HG03565 (cell line): ENCODE measurements at regions not wholly inside any gene's neighbourhood (a gene's known extent, or its start where the extent isn't known, plus 50 kb on each side); places are given as distances from the start of the nearest gene placed in this dataset.
"Not testable (repeated sequence)": the region's sequence is repeated elsewhere in the genome, so short reads cannot be mapped to it uniquely, and the experiment has no call there.

ENCODE experiments used
- ATAC-seq: cut with Tn5 transposase; IDR thresholded peaks from one replicate; pipeline ENCODE4 v1.9.1; 2021; ENCODE audit warnings: mild to moderate bottlenecking, moderate library complexity; ENCODE audit not compliant: unreplicated experiment

DNA sequence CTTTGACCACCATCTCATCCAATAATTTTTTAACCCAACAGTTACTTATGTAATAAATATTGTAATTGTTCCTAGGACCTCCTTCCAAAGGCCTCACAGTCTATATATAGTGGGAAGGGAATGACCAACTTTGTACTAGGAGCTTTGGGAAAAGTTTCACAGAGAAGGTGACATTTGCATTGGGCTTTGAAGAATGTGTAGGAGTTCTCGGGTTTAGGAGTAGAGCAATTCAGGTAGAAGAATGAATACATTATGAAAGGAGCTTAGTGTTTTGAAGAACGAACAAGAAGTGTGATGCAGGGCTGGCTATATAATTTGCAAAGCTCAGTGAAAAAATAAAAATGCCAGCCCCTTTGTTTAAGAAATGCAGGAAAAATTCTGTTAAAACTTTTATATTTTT, 330.4 kb upstream of the DEPDC1 start:
- no peak for ATAC-seq

GRCh38 chr1:68828013-68828412, 331.1 kb upstream of the DEPDC1 start:
- no peak for ATAC-seq

DNA sequence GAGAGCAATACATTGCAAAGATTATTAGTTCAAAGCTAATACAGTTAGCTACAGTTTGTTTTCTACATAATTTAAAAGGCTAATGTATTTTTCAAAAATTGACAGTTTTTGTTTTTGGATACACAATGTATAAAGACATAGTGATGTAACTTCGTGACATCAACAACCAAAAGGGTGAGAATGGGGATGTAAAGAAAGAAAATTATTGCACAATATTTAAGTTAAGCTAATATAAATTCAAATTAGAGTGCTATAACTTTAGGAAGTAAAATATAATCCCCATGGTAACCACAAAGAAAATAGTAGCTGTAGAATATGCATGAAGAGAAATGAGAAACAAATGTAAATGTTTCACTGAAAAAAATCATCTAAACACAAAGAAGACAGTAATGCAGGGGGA, 334.4 kb upstream of the DEPDC1 start:
- ATAC-seq = no peak

- ATAC-seq = no peak
Measured at GRCh38 chr1:68848017-68848416, 351.1 kb upstream of the DEPDC1 start.

DNA sequence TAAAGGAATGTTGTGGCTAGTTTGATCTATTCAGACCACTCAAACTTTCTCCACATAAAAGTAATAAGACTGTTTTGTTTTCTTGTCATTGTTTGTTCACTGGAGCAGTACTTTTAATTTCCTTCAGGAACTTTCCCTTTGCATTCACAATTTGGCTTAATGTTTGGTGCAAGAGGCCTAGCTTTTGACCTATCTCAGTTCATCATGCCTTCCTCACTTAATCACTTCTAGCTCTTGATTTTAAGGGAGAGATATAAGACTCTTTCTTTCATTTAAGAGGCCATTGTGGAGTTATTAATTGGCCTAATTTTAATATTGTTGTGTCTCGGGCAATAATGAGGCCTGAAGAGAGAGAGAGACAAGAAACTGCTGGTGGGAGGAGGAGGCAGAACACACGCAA, 371.7 kb upstream of the DEPDC1 start:
- no peak for ATAC-seq

DNA sequence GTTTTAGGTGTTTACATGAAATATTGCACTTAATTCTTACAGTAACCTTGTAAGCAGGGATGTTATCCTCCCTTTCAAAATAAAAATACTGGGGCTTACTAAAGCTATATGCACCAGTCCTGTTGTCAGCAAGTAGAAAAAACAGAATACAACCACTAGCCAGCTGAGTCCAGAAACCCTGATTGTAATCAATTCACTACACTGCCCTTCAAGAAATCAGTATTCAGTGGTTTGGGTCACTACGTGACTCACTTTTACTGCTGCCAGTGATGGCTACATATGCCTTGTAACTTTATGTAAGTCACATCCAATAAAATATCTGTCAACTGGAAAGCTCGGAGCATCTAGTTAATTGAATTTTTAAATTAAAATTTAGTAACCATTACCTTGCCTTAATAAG, 376.3 kb upstream of the DEPDC1 start:
- ATAC-seq = no peak

DNA sequence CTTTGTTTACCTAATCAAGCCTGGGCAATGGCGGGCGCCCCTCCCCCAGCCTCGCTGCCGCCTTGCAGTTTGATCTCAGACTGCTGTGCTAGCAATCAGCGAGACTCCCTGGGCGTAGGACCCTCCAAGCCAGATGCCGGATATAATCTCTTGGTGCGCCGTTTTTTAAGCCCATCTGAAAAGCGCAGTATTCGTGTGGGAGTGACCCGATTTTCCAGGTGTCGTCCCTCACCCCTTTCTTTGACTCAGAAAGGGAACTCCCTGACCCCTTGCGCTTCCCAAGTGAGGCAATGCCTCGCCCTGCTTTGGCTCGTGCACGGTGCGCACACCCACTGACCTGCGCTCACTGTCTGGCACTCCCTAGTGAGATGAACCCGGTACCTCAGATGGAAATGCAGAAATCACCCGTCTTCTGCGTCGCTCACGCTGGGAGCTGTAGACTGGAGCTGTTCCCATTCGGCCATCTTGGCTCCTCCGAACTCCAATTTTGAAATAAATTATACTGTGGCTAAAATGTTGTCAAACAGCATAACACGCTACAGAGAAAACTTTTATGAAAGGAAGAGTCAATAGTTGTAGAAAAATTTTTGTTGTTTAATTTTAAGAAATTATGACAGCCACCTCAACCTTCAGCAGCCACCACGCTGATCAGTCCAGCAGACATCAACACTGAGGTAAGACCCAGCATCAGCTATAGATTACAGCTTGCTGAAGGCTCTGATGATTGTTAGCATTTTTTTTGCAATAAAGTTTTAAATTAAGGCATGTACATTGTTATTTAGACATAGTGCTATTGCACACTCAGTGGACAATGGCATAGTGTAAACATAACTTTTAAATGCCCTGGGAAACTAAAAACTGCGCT, 384.7 kb upstream of the DEPDC1 start:
- ATAC-seq = not testable (repeated sequence)

- ATAC-seq = no peak
Measured at GRCh38 chr1:68889471-68889870, 392.6 kb upstream of the DEPDC1 start.

- no peak for ATAC-seq
Measured at GRCh38 chr1:68890736-68891135, 393.9 kb upstream of the DEPDC1 start.

DNA sequence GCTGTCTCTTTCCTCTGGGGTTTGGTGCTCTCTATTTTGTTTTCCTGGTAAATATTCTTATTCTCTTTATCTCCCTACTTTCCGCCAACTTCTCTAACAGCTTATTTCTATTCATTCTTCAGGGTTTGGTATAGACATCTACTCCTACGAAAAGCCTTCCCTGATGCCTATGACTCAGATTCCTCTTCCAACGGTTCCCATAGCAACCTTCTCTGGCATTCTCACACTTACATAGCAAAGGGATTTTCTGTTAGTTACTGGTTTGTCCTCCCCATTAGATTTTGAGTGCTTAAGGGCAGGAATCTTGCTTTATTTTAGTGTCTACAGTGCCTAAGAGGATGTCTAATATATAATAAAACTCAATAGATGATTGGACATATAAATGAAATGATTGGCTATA, 407.6 kb upstream of the DEPDC1 start:
- ATAC-seq = no peak

GRCh38 chr1:68906431-68906830, 409.5 kb upstream of the DEPDC1 start:
- ATAC-seq = no peak

GRCh38 chr1:68907491-68907890, 410.6 kb upstream of the DEPDC1 start:
- no peak for ATAC-seq

DNA sequence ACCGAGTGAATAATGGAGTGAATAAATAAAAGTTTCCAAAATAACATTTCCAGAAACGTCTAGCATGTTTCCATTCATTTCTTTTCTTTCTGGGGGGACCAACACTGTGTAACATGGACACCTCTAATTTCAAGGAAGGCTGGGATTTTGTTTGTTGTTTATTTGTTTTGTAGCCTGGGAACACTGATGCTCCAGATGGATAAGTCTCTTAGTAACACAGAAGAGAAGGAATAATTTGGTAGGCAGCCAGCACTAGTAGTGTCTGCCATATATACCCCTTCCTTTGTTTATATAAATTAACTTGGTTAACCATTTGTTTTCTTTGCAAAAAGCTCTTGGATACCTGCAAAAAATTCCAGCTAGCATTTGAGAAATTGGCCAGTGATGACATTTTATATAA, 411.4 kb upstream of the DEPDC1 start:
- no peak for ATAC-seq

GRCh38 chr1:68916221-68916902, 419.5 kb upstream of the DEPDC1 start:
- ATAC-seq = no peak

DNA sequence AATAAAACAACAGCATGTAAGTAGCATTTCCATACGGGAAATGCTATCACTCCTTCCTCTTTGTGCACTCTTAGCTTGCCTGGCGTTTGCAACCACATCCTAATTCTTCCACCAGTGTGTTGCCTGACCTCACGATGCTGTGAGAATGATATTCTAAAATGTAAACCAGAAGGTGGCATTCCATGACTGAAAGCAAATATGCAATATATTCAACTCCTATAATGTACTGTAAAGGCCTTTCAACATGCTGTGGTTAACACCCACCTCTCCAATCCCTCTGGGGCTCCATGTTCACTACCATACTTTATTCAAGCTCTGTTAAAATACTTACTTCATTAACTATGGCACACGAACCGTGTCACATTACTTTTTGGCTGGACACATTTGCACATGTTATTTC, 420.6 kb upstream of the DEPDC1 start:
- no peak for ATAC-seq

DNA sequence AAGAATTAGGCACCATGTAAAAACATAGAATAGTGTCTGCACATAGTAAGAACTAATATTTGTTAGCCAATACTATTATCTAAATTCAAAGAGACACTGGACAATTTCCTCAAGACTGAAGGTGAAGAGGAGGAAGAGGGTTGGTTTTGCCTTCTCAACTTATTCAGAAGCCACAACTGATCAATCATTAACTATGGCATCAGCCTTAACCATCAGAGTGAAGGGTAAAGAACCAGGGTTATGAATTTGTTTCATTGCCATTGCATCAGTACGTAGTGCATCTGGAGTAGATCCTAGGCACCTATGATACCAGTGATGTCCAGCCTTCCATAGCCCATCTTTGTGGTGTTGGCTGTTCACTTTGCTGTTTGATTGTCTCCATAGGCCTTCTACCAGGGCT, 421.7 kb upstream of the DEPDC1 start:
- ATAC-seq = no peak

- ATAC-seq = no peak
Measured at GRCh38 chr1:68919075-68919474, 422.2 kb upstream of the DEPDC1 start.

DNA sequence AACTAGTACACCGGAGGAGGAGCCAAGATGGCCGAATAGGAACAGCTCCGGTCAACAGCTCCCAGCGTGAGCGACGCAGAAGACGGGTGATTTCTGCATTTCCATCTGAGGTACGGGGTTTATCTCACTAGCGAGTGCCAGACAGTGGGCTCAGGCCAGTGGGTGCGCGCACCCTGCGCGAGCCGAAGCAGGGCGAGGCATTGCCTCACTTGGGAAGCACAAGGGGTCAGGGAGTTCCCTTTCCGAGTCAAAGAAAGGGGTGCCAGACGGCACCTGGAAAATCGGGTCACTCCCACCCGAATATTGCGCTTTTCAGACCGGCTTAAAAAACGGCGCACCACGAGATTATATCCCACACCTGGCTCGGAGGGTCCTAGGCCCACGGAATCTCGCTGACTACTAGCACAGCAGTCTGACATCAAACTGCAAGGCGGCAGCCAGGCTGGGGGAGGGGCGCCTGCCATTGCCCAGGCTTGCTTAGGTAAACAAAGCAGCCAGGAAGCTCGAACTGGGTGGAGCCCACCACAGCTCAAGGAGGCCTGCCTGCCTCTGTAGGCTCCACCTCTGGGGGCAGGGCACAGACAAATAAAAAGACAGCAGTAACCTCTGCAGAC, 426.7 kb upstream of the DEPDC1 start:
- not testable (repeated sequence) for ATAC-seq

DNA sequence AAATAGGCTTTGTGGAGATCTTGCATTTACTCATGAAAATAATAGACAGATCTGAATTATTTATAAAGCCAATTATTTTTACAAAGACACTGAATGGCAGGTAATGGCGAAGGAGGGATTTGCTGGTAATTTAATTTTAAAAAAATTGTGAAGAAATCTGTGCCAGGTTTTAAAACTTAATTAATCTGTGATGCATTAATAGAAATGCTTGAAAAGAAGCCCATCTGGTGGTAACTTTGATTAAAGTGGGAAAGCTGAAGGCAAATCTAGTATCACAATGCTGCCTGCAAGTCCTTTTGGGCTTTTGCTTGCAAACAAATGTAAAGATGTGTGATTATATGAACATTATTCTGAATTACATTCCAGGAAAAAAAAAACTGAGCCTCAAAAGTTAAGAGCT, 433.2 kb upstream of the DEPDC1 start:
- no peak for ATAC-seq

- ATAC-seq = no peak
Measured at GRCh38 chr1:68936530-68936929, 439.6 kb upstream of the DEPDC1 start.

GRCh38 chr1:68938051-68938666, 441.3 kb upstream of the DEPDC1 start:
- no peak for ATAC-seq

DNA sequence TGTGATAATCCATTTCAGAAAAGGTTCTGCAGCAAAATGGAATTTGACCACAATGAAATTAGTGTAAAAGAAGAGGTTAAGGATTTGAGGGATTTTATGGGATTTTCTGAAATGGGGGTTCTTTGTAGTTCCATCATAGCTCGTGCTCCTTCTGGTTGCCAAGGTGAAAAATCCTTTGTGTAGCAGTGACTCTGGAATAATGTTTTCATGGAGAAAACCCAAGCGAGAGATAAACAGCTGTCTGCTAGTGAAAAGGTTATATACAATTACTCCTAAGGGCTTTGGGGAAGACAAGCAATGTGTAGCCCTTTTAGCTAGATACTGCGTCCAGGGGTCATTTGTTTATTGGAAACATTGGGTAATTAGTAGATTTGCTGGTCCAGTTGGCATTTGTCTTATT, 453.2 kb upstream of the DEPDC1 start:
- no peak for ATAC-seq
